ENCODE measurements at regions not wholly inside any gene's neighbourhood (a gene's known extent, or its start where the extent isn't known, plus 50 kb on each side); places are given as distances from the start of the nearest gene placed in this dataset.
"Not testable (repeated sequence)": the region's sequence is repeated elsewhere in the genome, so short reads cannot be mapped to it uniquely, and the experiment has no call there.

- Histone ChIP-seq H3K36me3 (replicated peaks) (no peaks in the 10 kb centered on the region), H3K4me1 (no peaks in the 10 kb centered on the region), H3K4me3 (no peak overlapping the region), H3K9me3 (no peaks in the 10 kb centered on the region), H3K27me3 (ENCODE audit: low read depth) (no peaks in the 10 kb centered on the region)
- in situ Hi-C loops (cut with MboI; ENCODE audit: low sequenced_read_pairs), result no loop called here
- DNase-seq (ENCODE audit: low spot score in 2 of 2), result no peak
These were observed 185.0 kb upstream of the TSHZ3 start for GRCh38 chr19:31534231-31534630.

DNA sequence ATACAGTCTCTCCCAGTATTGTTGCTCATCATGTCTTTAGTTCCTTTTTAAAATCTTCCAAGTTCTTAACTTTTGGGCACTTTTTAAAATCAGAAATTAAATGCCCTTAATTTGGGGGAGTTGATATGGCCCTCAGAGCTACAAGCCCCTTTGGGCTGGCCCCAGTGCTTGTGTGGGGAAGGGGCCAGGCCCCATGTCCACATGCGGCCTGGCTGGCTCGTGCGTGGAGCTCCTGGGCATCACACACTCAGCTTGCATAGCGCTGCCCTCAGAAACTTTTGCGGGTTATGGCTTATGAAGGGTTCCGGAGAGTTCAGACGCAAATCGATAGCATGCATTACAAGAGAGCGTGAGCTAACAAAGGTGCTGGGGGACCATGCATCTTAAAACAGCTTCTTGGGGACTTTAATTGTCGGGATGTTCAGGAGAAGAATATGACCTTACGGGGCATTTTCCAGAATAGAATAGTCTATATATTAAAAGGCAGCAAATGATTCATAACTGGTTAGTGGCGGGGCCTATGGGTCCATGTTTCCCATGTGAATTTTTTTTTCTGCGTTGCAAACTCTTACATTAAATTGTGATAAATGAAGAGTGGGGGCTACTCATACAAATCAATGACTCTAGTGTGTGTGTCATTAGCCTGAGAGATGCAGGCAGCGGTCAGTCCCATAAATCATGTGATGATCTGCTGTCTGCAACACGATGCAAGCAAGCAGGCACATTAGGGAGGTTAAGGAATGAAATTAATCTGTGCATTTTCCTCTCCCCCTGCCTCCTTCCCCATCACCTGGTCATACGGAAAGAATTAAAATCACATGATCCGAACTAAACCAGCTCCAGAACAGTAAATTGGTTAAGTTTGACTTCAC lies 185.8 kb upstream of the TSHZ3 start:
- in situ Hi-C loops (cut with MboI; ENCODE audit: low sequenced_read_pairs), result no loop called here
- Histone ChIP-seq H3K4me3 (no peak overlapping the region), H3K27me3 (ENCODE audit: low read depth) (no peaks in the 10 kb centered on the region), H3K4me1 (no peaks in the 10 kb centered on the region), H3K9me3 (no peaks in the 10 kb centered on the region), H3K36me3 (replicated peaks) (no peaks in the 10 kb centered on the region)
- no peak for DNase-seq (ENCODE audit: low spot score in 2 of 2)

DNA sequence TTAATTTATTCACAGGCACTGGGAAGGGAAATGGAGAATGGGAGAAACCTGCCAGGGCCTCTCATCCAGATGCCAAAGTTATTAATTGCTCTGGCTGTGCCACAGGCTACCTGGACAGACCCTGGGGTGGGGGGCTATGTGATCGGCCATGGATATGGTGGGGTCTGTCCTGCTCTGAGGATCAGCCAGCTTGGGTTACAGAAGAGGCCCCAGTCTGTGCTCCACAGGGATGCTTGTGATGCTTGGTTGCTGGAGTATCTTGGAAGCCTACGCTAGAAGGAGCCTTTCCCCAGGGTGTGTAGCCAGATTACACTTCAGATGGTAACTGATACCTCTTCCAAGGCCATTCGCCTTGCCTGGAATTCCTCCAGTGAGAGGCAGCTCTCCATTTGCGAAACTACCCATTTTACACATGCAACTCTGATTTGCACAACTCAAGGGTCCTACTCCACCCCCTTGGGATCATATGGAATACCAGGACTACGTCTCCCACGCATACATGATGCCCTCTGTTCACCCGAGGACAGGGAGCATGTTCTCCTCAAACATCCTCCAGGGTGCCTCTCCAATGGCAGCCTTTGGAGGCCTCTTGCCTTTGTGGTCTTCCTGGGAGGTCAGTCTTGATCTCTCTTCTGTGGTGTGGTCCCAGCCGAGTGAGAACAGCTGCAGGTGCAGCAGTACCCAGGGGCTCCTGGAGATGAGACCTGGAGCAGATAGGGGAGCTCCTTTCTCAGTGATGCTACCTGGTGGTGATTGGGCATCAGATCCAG lies 186.6 kb upstream of the TSHZ3 start:
- H3K4me1 ChIP-seq, result no peaks in the 10 kb centered on the region
- in situ Hi-C loops (cut with MboI; ENCODE audit: low sequenced_read_pairs), result no loop called here
- no peaks in the 10 kb centered on the region for H3K9me3 ChIP-seq
- no peaks in the 10 kb centered on the region for H3K27me3 ChIP-seq (ENCODE audit: low read depth)
- H3K36me3 ChIP-seq (replicated peaks), result no peaks in the 10 kb centered on the region
- no peak overlapping the region for H3K4me3 ChIP-seq
- no peak for DNase-seq (ENCODE audit: low spot score in 2 of 2)

- Histone ChIP-seq H3K4me1 (no peaks in the 10 kb centered on the region), H3K9me3 (no peaks in the 10 kb centered on the region), H3K27me3 (ENCODE audit: low read depth) (no peaks in the 10 kb centered on the region), H3K4me3 (no peak overlapping the region), H3K36me3 (replicated peaks) (no peaks in the 10 kb centered on the region)
- DNase-seq (ENCODE audit: low spot score in 2 of 2), result no peak
- in situ Hi-C loops (cut with MboI; ENCODE audit: low sequenced_read_pairs), result no loop called here
These were observed 187.9 kb upstream of the TSHZ3 start for GRCh38 chr19:31537136-31537535.

DNA sequence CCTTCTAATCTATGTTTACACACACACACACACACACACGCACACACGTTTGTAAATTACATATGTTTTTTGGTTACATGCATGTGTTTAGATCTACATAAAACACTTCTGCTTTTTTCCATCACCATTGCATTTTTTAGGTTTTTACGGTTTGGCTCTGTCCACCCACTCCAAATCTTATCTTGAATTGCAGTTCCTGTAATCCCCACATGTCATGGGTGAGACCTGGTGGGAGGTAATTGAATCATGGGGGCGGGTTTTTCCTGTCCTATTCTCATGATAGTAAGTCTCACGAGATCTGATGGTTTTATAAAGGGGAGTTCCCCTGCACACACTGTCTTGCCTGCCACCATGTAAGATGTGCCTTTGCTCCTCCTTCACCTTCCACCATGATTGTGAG lies 188.7 kb upstream of the TSHZ3 start:
- H3K27me3 ChIP-seq (ENCODE audit: low read depth); H3K4me1 ChIP-seq; H3K4me3 ChIP-seq; H3K36me3 ChIP-seq (replicated peaks); DNase-seq (ENCODE audit: low spot score in 2 of 2); in situ Hi-C loops (cut with MboI; ENCODE audit: low sequenced_read_pairs); H3K9me3 ChIP-seq: not testable (repeated sequence)

GRCh38 chr19:31538879-31539278 lies 189.6 kb upstream of the TSHZ3 start:
- no peak for DNase-seq (ENCODE audit: low spot score in 2 of 2)

DNA sequence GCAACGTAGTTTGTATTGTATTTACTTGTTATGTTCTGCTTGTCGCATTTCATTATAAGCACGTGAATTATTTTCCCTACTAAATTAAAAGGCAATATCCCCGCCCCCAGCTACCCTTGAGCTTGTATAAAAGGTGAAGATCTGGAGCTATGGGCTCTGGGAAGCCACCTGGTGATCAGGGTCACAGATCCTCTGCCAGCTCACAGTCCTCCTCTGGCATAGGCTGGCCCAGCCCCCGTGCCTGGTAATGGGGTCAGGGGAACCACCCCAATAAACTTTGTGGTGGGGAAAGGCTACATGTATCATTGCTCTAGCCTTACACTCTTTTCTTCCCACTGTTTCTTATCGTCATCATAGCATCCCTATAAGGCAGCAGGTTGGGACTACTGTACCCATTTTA lies 190.2 kb upstream of the TSHZ3 start:
- no peaks in the 10 kb centered on the region for H3K9me3 ChIP-seq
- H3K36me3 ChIP-seq (replicated peaks), result no peaks in the 10 kb centered on the region
- H3K4me1 ChIP-seq, result no peaks in the 10 kb centered on the region
- no peak overlapping the region for H3K4me3 ChIP-seq
- DNase-seq (ENCODE audit: low spot score in 2 of 2), result no peak
- in situ Hi-C loops (cut with MboI; ENCODE audit: low sequenced_read_pairs), result no loop called here
- H3K27me3 ChIP-seq (ENCODE audit: low read depth), result no peaks in the 10 kb centered on the region

More at GRCh38 chr19:31538879-31539278, 189.6 kb upstream of the TSHZ3 start:
- Histone ChIP-seq H3K27me3 (ENCODE audit: low read depth) (no peaks in the 10 kb centered on the region), H3K9me3 (no peaks in the 10 kb centered on the region), H3K36me3 (replicated peaks) (no peaks in the 10 kb centered on the region), H3K4me1 (no peaks in the 10 kb centered on the region), H3K4me3 (no peak overlapping the region)
- in situ Hi-C loops (cut with MboI; ENCODE audit: low sequenced_read_pairs), result no loop called here

- Histone ChIP-seq H3K36me3 (replicated peaks) (no peaks in the 10 kb centered on the region), H3K9me3 (no peaks in the 10 kb centered on the region), H3K4me1 (no peaks in the 10 kb centered on the region), H3K27me3 (ENCODE audit: low read depth) (no peaks in the 10 kb centered on the region), H3K4me3 (no peak overlapping the region)
- in situ Hi-C loops (cut with MboI; ENCODE audit: low sequenced_read_pairs), result no loop called here
- DNase-seq (ENCODE audit: low spot score in 2 of 2), result no peak
These were observed 192.2 kb upstream of the TSHZ3 start for GRCh38 chr19:31541396-31541795.

GRCh38 chr19:31543456-31543855 lies 194.2 kb upstream of the TSHZ3 start:
- in situ Hi-C loops (cut with MboI; ENCODE audit: low sequenced_read_pairs), result no loop called here
- no peak for DNase-seq (ENCODE audit: low spot score in 2 of 2)
- no peaks in the 10 kb centered on the region for H3K36me3 ChIP-seq (replicated peaks)
- no peaks in the 10 kb centered on the region for H3K4me1 ChIP-seq
- no peaks in the 10 kb centered on the region for H3K9me3 ChIP-seq
- H3K27me3 ChIP-seq (ENCODE audit: low read depth), result no peaks in the 10 kb centered on the region
- H3K4me3 ChIP-seq, result no peak overlapping the region

- no peaks in the 10 kb centered on the region for H3K4me1 ChIP-seq
- H3K27me3 ChIP-seq (ENCODE audit: low read depth), result no peaks in the 10 kb centered on the region
- H3K9me3 ChIP-seq, result no peaks in the 10 kb centered on the region
- DNase-seq (ENCODE audit: low spot score in 2 of 2), result no peak
- H3K4me3 ChIP-seq, result no peak overlapping the region
- in situ Hi-C loops (cut with MboI; ENCODE audit: low sequenced_read_pairs), result no loop called here
- H3K36me3 ChIP-seq (replicated peaks), result no peaks in the 10 kb centered on the region
These were observed 196.5 kb upstream of the TSHZ3 start for GRCh38 chr19:31545777-31546176.

DNA sequence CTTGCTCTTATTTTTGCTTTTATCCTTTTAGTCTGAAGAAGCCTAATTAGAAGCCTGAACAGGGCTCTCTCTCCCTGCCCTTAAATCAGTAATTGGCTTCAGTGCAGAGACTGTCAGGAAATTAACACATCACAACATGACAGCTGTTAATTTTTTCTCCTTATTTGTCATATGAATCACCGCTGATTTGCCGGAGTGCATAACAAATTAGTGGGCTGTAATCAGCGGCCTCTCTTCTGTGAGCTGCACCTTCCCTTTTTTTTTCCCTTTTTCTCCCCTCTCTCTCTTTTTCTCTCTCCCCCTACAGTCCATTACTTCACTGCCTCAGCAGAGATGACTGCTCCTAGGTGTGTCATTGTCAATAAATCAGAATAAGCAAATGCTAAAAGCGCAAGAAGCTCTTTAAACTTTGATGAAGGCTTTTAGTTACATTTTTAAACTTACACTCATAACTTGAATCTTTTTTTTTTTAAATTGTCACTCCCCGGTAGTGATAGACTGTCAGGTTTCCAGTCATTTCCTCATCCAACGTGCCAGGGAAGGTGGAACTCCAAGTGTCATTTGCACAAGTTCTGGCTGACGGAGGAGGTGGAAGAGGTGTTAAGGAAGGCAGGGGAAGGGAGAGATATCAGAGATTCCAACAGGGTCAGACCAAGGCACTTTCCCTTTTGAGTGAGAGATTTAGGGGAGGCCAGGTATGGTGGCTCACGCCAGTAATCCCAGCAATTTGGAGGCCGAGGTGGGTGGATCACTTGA lies 197.1 kb upstream of the TSHZ3 start:
- DNase-seq (ENCODE audit: low spot score in 2 of 2), result no peak
- no peaks in the 10 kb centered on the region for H3K9me3 ChIP-seq
- no peaks in the 10 kb centered on the region for H3K4me1 ChIP-seq
- H3K4me3 ChIP-seq, result no peak overlapping the region
- in situ Hi-C loops (cut with MboI; ENCODE audit: low sequenced_read_pairs), result no loop called here
- H3K36me3 ChIP-seq (replicated peaks), result no peaks in the 10 kb centered on the region
- no peaks in the 10 kb centered on the region for H3K27me3 ChIP-seq (ENCODE audit: low read depth)

GRCh38 chr19:31548941-31549340 lies 199.7 kb upstream of the TSHZ3 start:
- no peak for DNase-seq (ENCODE audit: low spot score in 2 of 2)
- in situ Hi-C loops (cut with MboI; ENCODE audit: low sequenced_read_pairs), result no loop called here

GRCh38 chr19:31553112-31553845 lies 204.0 kb upstream of the TSHZ3 start:
- Histone ChIP-seq H3K36me3 (replicated peaks) (no peaks in the 10 kb centered on the region), H3K27me3 (ENCODE audit: low read depth) (no peaks in the 10 kb centered on the region), H3K4me3 (no peak overlapping the region), H3K9me3 (no peaks in the 10 kb centered on the region), H3K4me1 (no peaks in the 10 kb centered on the region)
- no peak for DNase-seq (ENCODE audit: low spot score in 2 of 2)
- in situ Hi-C loops (cut with MboI; ENCODE audit: low sequenced_read_pairs), result no loop called here

More at GRCh38 chr19:31548941-31549340, 199.7 kb upstream of the TSHZ3 start:
- no peak overlapping the region for H3K4me3 ChIP-seq
- no peaks in the 10 kb centered on the region for H3K27me3 ChIP-seq (ENCODE audit: low read depth)
- H3K36me3 ChIP-seq (replicated peaks), result no peaks in the 10 kb centered on the region
- no peaks in the 10 kb centered on the region for H3K4me1 ChIP-seq
- H3K9me3 ChIP-seq, result no peaks in the 10 kb centered on the region
